HG02571 (cell line): ENCODE measurements at regions not wholly inside any gene's neighbourhood (a gene's known extent, or its start where the extent isn't known, plus 50 kb on each side); places are given as distances from the start of the nearest gene placed in this dataset.
A peak's percentile ranks its signal among the peaks of the same experiment; 100 is the strongest.
"Not testable (repeated sequence)": the region's sequence is repeated elsewhere in the genome, so short reads cannot be mapped to it uniquely, and the experiment has no call there.

ENCODE experiments used
- ATAC-seq: cut with Tn5 transposase; IDR thresholded peaks from one replicate; pipeline ENCODE4 v1.9.1; 2021; ENCODE audit warnings: mild to moderate bottlenecking, moderate library complexity; ENCODE audit not compliant: unreplicated experiment

DNA sequence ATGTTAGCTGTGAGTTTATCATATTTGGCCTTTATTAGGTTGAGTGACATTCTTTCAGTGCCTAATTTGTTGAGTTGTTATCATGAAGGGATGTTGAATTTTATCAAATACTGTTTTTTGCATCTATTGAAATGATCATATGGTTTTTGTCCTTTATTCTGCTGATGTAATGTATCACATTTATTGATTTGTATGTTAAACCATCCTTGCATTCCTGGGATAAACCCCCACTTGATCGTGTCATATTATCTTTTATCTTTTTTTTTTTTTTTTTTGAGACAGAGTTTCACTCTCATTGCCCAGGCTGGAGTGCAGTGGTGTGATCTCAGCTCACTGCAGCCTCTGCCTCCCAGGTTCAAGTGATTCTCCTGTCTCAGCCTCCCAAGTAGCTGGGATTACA is 51.9 kb upstream of the MFGE8 start:
- ATAC-seq, result not testable (repeated sequence)

DNA sequence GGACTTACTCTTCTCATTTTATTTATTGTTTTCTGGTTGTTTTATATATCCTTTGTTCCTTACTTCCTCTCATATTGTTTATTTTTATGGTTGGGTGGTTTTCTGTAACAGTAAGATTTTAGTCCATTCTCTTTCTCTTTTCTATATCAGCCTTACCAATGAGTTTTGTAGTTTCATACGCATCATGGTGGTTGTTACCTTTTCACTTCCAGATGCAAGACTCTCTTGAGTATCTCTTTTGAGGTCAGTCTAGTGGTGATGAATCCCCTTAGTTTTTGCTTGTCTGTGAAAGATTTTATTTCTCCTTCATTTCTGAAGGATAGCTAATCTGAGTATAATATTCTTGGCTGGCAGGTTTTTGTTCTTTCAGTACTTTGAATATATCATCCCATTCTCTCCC is 57.1 kb upstream of the MFGE8 start:
- no peak for ATAC-seq

DNA sequence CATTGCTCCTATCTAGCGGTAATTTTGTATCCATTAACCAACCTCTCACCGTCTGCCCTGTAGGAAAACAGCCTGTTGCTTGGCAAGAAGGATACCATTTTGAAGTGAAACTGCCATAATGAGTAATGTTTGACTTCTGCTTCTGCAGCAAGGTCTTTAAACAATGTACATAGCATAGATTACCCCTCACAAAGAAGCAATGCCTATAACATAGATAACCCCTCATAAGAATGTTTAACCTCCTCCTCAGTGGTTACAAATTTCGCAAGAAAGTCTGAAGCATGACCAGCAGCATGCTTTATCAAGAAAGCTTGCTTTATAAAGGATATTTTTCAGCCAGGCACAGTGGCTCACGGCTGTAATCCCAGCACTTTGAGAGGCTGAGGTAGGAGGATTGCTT is 61.2 kb upstream of the MFGE8 start:
- ATAC-seq, result no peak

DNA sequence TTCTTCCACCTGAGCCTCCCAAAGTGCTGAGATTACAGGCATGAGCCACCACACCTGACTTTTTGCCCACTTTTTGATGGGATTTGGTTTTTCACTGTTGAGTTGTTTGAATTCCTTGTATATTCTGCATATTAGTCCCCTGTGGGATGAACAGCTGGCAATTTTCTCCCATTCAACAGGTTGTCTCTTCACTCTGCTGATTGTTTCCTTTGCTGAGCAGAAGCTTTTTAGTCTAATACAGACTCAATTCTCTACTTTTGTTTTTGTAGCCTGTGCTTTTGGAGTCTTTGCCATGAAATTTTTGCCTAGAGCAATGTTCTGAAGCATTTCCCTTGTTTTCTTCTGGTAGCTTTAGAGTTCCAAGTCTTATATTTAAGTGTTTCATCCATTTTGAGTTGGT is 62.7 kb upstream of the MFGE8 start:
- no peak for ATAC-seq

DNA sequence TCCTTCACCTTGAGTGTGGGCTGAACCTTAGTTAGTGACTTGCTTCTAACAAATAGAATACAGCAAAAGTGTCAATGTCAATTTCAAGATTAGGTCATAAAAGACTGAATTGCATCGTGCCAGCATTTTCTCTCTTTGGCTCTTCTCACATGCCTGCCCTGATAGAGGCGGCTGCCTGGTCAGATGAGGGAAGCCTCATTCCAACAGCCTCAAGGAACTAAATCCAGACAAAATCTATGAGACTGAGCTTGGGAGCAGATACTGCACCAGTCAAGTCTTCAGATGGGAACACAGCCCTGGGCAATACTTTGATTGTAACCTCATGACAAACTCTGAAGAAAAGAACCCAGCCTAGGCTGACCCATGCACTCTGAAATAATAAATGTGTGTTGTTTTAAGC is 63.5 kb upstream of the MFGE8 start:
- ATAC-seq, result no peak

DNA sequence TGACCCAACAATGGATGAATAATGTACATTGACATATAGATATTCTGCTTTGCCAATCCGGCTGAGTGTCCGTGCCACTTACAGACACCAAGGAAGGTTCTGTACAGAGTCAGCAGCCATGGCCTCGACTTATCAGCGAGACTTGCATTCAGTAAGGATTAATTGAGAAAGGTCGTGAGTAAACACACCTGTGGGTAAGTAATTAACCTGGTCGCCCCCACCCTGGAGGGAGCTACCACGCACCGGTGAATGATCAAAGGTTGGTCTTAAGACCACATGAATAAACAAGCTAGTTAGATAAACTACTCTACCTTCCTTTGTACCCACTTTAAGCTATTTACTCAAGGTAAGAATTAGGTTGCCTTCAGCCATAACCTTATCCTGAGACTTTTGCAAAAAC is 66.5 kb upstream of the MFGE8 start:
- no peak for ATAC-seq

DNA sequence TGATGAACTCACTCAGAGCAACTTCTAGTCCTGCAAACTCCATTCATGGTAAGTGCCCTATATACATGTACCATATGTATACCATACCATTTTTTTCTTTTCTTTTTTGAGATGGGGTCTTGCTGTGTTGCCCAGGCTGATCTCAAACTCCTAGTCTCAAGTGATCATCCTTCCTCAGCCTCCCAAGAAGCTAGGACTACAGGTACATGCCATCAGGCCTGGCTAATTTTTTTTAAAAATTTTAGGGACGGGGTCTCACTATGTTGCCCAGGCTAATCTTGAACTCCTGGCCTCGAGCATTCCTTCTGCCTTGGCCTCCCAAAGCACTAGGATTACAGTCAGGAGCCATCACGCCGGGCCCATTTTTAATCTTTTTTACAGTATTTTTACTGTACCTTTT is 67.3 kb upstream of the MFGE8 start:
- no peak for ATAC-seq

DNA sequence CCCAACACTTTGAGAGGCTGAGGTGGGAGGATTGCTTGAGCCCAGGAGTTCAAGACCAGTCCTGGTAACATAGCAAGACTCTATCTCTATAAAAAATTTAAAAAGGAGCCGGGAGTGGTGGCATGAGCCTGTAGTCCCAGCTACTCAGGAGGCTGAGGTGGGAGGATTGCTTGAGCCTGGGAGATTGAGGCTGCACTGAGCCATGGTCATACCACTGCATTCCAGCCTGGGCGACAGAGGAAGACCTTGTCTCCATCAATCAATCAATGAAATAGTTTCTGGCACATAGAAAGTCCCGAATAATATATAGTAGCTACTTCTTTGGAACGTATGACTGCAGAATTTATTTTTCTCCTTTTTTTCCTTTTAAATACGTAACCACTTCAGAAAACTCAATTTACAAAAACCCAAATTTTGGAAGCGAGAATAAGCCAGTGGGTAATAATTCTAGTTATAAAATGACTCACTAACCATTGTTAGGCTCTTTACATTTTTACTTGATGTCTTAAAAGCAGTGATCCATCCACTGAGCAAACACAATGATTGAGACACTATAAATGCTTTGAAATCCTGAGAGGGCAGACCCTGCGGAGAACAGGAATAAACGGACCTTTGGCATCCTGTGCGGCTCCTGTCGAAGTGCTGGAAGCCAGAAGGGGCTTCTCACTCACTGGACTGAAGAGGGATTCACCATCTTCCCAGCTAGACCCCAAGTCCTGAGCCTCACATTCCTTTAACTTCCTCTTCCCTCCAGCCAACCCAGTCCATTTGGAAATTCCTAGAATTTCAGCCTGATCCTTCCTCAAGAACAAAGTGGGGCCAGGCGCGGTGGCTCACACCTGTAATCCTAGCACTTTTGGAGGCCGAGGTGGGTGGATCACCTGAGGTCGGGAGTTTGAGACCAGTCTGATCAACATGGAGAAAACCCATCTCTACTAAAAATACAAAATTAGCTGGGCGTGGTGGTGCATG is 68.4 kb upstream of the MFGE8 start:
- ATAC-seq, result no peak

DNA sequence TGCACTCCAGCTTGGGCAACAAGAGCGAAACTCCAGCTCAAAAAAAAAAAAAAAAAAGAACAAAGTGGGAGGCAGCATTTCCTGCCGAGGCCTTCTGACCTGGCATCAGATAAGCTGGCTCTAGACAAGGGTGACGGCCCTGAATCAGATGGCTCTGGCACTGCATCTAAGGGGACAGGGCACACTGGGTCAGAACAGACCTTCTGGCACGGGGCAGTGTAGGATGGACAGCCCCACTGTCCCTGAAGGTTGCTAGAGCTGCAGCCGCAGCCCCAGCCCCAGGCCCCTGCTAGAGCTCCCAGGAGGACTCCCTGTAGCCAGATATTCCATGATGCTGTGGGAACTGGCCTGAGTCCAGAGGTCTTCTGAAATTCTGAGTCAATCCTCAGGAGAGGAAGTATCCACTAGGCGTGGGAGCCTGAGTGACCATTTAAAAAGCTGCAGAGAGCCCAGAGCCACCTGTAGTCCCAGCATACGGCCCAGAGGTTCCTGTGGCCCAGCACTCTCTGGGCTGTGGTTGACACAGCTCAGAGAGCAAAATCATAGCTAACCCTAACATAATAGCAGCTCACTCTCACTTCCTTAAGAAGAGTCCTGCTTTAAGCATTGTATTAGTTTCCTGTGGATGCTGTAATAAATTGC is 69.2 kb upstream of the MFGE8 start:
- peak; percentile 88 for ATAC-seq

DNA sequence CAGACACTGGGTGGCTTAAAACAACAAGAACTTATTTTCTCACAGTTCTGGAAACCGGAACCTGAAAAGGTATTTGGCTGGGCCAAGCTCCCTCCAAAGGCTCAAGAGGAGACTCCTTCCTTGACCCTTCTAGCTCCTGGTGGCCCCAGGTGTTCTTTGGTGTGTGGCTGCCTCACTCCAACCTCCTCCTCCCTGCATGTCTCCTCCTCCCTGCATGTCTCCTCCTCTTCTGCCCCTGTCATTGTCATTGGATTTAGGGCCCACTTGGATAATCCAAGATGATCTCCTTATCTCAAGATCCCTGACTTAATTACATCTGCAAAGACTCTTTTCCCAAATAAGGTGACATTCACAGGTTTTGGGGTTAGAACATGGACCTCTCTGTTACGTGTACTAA is 69.8 kb upstream of the MFGE8 start:
- peak; percentile 30 for ATAC-seq

DNA sequence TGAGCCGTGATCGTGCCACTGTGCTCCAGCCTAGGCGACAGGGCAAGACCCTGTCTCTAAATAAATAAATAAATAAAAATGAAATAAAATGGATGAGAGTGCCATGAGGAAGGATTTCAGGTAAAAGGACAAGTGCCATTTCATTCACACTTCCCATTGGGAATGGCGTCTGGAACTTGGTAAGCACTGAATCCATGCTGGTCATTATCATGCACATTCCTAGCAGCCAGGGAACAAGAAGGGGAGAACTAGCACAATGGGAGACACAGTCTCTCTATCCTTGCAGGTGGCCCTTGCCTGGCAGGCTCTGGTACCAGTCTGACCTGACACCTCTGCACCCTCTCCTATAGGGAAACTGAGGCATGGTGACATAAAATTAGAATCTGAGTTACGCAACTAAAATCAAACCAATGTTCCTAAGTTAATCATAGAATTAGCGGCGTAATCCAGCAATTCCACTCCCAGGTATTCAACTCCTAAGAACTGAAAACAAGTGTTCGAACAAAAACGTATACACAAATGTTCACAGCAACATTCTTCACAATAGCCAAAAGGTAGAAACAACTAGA is 70.8 kb upstream of the MFGE8 start:
- ATAC-seq, result no peak

DNA sequence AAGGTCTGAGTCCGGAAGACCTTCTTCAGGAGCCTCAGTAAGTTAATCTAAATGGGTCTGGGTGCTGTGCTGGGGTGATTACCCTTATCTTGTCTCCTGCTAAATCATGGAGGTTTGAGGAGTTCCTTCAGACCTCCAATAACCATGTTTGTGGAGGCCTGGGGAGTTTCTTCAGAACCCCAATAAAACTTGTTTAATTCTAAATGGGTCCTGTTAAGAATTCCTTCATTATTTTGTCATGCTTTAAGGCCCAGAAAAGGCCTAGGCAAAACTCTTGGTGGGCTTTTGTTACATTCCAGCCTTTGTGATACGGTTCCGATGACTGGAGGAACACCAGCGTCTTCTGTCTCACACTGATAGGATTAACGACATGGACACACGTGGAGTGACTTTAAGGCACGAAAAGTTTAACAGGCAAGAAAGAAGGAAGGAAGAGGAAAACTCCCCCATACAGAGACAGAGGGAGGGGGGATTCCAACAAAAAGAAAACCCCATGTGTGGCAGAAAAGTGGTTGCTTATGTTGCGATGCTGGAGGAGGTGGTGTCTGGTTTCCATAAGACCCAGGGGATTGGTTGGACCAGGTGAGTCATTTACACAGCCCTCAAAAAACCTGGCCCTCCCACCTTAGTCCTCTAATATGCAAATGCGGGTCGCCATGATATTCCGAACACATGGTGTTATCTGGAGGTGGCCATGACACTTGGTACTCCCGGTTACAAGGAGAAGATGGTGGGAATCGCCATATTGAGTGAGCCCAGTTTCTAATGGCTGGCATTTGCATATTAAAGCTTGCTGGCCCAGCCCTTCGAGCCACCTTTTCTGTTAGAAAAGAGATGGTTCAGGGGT is 72.6 kb upstream of the MFGE8 start:
- ATAC-seq, result no peak

DNA sequence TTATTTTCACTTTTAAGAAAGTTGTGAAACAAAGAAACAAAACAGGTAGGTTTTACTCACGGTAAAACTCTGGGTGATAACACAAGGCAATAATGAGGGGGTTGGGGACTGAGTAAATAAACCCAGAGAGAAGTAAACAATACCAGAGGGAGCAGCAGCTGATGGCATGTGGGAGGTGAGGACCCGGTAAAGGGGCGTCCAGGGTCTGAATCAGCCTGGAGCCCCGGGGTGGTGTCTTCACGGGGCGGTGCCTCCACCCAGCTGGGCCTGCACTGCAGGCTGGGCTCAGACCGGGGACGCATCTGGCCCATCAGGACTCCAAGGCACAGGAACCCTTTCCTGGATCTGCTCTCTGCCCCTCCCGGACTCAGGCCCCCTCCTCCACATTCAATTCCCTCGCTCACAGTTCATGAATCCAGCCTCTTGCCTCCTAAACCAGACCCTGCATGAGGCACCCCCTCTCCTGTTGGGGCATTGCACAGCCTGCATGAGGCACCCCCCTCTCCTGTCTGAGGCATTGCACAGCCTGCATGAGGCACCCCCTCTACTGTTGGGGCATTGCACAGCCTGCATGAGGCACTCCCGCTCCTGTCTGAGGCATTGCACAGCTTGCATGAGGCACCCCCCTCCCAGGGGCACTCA is 73.9 kb upstream of the MFGE8 start:
- no peak for ATAC-seq

DNA sequence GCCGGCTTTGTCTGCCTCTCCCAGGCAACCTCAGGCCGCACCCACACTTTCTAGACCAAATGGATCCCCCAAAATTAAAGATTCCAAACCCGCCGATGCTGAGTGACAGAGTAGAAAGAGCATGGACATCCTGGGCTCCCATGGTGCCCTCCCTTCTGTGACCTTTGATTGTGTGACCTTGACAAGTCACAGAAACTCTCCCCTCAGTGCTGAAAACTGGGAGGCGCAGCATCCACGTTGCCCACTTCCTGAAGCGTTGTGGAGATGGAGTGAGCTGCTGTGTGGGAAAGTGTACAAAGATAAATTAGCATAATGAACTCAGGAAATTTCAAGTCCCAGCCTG is 74.4 kb upstream of the MFGE8 start:
- ATAC-seq, result no peak

DNA sequence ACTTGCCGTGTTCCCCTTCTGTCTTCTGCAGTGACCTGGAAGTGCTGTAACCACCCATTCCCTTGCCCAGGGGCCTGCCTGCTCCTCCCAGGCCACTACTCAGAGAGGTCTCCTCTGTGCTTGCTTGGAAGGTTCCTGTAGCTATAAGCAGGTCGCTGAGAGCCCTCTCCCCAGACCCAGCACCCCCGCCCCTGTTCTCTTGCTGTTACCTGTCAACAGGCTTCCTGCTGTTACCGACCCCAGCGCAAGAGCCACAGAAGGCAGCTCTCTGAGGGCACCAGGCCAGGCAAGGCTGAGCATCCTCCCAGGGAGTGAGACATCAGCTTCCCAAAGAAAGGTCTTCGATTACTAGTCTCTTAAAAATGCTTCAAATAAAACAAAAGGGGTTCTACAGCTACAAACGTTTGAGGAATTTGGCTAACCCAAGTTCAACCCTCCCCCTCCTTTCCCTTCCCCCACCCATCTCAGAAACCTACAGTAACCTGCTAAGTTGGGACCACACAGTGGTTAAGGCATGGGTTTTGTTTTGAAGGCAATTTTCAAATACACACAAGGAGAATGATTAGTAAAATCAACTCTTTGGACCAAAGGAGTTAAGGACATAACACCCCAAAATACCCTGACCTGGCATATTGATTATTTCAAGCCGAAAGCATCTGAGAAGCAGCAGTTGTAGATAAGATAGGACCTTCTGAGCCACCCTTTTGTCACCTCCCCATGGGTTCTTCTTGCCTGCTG is 74.9 kb upstream of the MFGE8 start:
- ATAC-seq, result no peak

DNA sequence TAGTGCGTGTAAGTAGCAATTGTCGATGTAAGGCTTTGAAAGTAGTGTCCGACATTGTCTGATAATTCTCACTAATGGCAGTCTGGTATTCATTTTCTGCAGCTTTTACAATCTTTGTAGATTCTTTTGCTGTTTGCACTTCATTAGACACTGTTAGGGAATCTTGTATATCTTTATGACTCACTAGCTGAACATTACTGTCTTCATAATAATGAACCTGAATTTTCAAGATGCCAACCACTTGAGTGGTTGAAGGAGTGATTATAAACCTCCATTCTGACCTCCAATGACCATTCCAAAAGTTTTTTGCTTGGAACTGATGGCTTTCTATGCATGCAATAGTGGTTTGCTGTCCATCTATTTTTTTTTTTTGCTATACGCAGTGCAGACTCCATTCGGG is 76.4 kb upstream of the MFGE8 start:
- ATAC-seq, result no peak

DNA sequence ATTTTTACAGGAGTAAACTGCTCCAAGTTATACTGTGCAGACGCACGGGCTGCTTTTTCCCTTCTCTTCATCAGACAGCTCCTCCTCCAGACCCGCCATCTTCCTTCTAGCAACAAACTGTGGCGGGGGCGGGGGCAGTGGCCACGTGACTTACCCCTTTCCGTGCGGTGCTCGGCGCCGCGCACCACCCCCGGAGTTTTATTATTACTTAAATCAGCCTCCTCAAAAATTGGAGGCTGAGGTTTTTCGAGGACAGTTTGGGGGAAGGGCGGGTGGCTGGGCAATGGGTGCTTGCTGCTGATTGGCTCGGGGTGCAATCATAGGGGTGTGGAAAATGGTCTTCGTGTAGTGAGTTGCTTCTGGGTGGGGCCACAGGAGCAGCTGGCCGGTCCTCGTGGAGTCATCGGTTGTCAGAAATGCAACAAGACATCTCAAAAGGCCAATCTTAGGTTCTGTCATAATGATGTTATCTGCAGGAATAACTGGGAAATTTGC is 77.1 kb upstream of the MFGE8 start:
- no peak for ATAC-seq

DNA sequence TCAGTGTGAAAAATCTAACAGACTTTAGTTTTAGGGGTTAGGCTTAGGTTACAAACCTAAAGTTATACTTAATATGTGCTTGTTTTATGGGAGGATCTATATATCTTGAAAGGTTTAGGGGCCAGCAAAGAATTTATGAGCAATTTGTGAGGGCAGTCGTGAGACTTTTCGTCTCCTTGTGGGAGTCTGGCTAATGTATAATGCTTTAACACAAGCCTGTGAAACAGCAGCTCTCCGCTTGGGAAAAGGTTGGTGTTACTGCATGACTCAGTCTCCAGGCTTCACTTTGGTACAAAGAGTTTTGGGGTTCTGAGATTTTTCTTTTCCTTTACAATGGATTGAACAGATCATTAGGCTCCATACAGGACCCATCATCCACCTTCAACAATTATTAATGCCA is 79.0 kb upstream of the MFGE8 start:
- ATAC-seq, result no peak

DNA sequence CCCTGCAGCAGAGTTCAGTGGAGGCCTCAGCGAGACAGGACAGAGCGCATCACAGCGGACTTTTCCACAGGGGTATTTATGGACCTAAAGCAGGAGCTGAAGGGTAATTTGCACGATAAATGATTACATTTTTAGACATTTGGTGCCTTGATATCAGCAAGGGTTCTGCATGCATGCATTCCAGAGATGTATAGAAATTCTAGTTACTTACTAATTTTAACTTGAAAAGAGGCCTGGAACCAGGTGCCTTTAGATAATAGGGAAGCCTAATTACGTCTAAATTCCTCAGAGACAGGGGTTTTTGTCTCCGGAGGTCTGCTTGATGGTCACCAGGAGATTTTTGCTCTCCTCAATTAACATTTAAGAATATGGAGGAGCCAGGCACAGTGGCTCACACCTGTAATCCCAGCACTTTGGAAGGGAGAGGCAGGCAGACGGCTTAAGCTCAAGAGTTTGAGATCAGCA is 79.8 kb upstream of the MFGE8 start:
- ATAC-seq, result no peak

DNA sequence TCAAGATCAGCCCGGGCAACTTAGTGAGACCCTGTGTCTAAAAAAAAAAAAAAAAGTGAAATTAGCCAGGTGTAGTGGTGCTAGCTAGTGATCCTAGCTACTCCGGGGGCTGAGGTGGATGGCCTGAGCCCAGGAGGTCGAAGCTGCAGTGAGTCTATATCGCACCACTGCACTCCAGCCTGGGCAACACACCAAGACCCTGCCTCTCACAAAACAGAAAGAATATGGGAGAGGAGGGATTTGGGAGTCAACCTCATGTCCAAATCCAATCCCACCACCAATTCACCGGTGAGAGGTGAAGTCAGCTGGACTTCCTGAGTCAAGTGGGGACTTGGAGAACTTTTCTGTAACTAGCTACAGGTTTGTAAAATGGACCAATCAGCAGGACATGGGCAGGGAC is 80.5 kb upstream of the MFGE8 start:
- no peak for ATAC-seq
